Heart right ventricle (tissue), 16 donors: ENCODE measurements at regions not wholly inside any gene's neighbourhood (a gene's known extent, or its start where the extent isn't known, plus 50 kb on each side); places are given as distances from the start of the nearest gene placed in this dataset.

Experiments used
- ATAC-seq, 8 donors: fragments of 200-7000 bp; cut with Tn5 transposase; one replicate each; pipeline ENCODE4 v1.9.1; 2020; ENCODE audit warnings: mild to moderate bottlenecking in 8 of 8, moderate library complexity in 8 of 8, moderate number of reproducible peaks in 1 of 8
- DNase-seq, 2 donors: peaks; one replicate each; pipeline ENCODE4 v3.0.0-alpha.2; 2020
- H3K27ac ChIP-seq, 10 donors: fragments of 200-600 bp; sonication (generic) in 2 of 10; one replicate each; pipeline versions ENCODE4 v1.5.0 to v1.8.0; 2020 to 2022; ENCODE audit warnings: mild to moderate bottlenecking in 3 of 10
- H3K27me3 ChIP-seq, 7 donors: fragments of 200-600 bp; one replicate each; pipeline ENCODE4 v1.8.0; 2021 to 2022; ENCODE audit warnings: mild to moderate bottlenecking in 2 of 7
- H3K36me3 ChIP-seq, 9 donors: fragments of 200-600 bp; sonication (generic) in 1 of 9; one replicate each; pipeline versions ENCODE4 v1.5.0 to v1.8.0; 2020 to 2022; ENCODE audit warnings: mild to moderate bottlenecking in 2 of 9
- H3K4me1 ChIP-seq, 9 donors: fragments of 200-600 bp; sonication (generic) in 1 of 9; one replicate each; pipeline versions ENCODE4 v1.5.0 to v1.8.0; 2020 to 2022; ENCODE audit warnings: mild to moderate bottlenecking in 4 of 9
- H3K4me3 ChIP-seq, 10 donors: fragments of 200-600 bp; sonication (generic) in 2 of 10; one replicate each; pipeline versions ENCODE4 v1.5.0 to v1.8.0; 2020 to 2022; ENCODE audit warnings: mild to moderate bottlenecking in 7 of 10, moderate library complexity in 2 of 10
- H3K9me3 ChIP-seq, 11 donors: fragments of 200-600 bp in 10 of 11; sonication (generic) in 2 of 11; one replicate each; pipeline versions ENCODE4 v1.5.0 to v1.8.0; 2013 to 2022; ENCODE audit warnings: mild to moderate bottlenecking in 2 of 11, control low read depth in 1 of 11, moderate library complexity in 1 of 11
- CTCF ChIP-seq, 9 donors: fragments of 200-600 bp; sonication (generic) in 2 of 9; IDR thresholded peaks; one replicate each; pipeline versions ENCODE4 v1.5.0 to v1.8.0; 2021 to 2022; ENCODE audit warnings: antibody characterized with exemption in 9 of 9, mild to moderate bottlenecking in 5 of 9, moderate library complexity in 1 of 9
- WGBS, 2 donors: extraction: QIAGEN DNeasy Blood & Tissue Kit; methylation state at CpG; one replicate each; pipeline ENCODE4 v1.1.7; 2013; ENCODE audit warnings: inconsistent platforms in 1 of 2; 5-methylcytosine and 5-hydroxymethylcytosine counted together
- intact Hi-C, 10 donors: fragments of 100-400 bp; cut with DNase I; formaldehyde crosslinking; loops; one replicate each; pipeline versions ENCODE4 v1.11.1 to v1.14.2; 2022
- donor health status: Arrhythmogenic right ventricular cardiomyopathy.
- donor health status: ischemic (EF 13 %, LVEDD 7.1; RV severe dilation, severe dysfunction).
- donor health status: healthy with polysubstance abuse.
- donor health status: DM: no; HTN: yes; CAD: no.
- donor health status: DM: no; HTN: no; CAD: no.
- donor health status: ischemic (EF 25% LVEDD 6.9; RV normal size, moderate dysfunction).
- donor health status: ischemic (EF 25% LVEDD 5.7; RV mildly dilated, moderate dysfunction).
- donor health status: healthy.
- donor health status: DM: yes; HTN: yes; CAD: no.
- donor health status: Ischemic cardiomyopathy.
- donor health status: ischemic (EF 35%, LVEDD 5.7; RV mildly dilated, moderate dysfunction).
- donor health status: nonischemic (EF 11% LVEDD 7.7; RV severe dilation, severe dysfunction).
- donor health status: DM: yes; HTN: yes; CAD: no.
- donor health status: PGD.
- donor health status: ischemic (EF 29% LVEDD 5.4; RV normal size, mild dysfunction).
- donor health status: nonischemic (EF 23%, LVEDD 6.1; RV moderate dilation, normal function).

GRCh38 chr16:80324371-80324770, 216.4 kb upstream of the DYNLRB2 start:
- Histone ChIP-seq H3K9me3 (no peaks in the 10 kb centered on the region), H3K4me3 (no peak overlapping the region), H3K36me3 (no peaks in the 10 kb centered on the region), H3K4me1 (no peaks in the 10 kb centered on the region), H3K27ac (no peak overlapping the region), H3K27me3 (peaks cover 0 to 11% (median 1%) of the 10 kb centered on the region in 7 donors)
- intact Hi-C loops, result no loop called here
- no peak for TF ChIP-seq CTCF (IDR thresholded peaks at IDR 0.05)
- 55% methylated on average over 3 of the region's 3 CpGs for WGBS, 2 donors
- no peak for ATAC-seq
- DNase-seq, result no peak

GRCh38 chr16:80323808-80324195, 217.0 kb upstream of the DYNLRB2 start:
- no peaks in the 10 kb centered on the region for H3K36me3 ChIP-seq
- intact Hi-C loops, result no loop called here
- 79 to 84% methylated on average over 3 of the region's 3 CpGs for WGBS, 2 donors
- H3K9me3 ChIP-seq, result no peaks in the 10 kb centered on the region
- TF ChIP-seq CTCF (IDR thresholded peaks at IDR 0.05), result no peak
- no peak overlapping the region for H3K27ac ChIP-seq
- peaks cover 0 to 11% (median 0%) of the 10 kb centered on the region in 7 donors for H3K27me3 ChIP-seq
- H3K4me1 ChIP-seq, result no peaks in the 10 kb centered on the region
- no peak overlapping the region for H3K4me3 ChIP-seq
- no peak for ATAC-seq
- no peak for DNase-seq

- Histone ChIP-seq H3K4me3 (no peak overlapping the region), H3K4me1 (no peaks in the 10 kb centered on the region), H3K27ac (no peak overlapping the region), H3K36me3 (no peaks in the 10 kb centered on the region), H3K27me3 (peaks cover 0 to 11% (median 0%) of the 10 kb centered on the region in 7 donors), H3K9me3 (peaks cover 0 to 4% (median 0%) of the 10 kb centered on the region in 11 donors)
- intact Hi-C loops, result no loop called here
- WGBS, 2 donors, result 78 to 79% methylated on average over 13 of the region's 13 CpGs
- TF ChIP-seq CTCF (IDR thresholded peaks at IDR 0.05), result no peak
- ATAC-seq (no peak), DNase-seq (no peak)
Observed at GRCh38 chr16:80323187-80323807, 217.5 kb upstream of the DYNLRB2 start.

- Histone ChIP-seq H3K27ac (no peak overlapping the region), H3K4me1 (no peaks in the 10 kb centered on the region), H3K4me3 (no peak overlapping the region), H3K36me3 (no peaks in the 10 kb centered on the region), H3K9me3 (peaks cover 0 to 4% (median 0%) of the 10 kb centered on the region in 11 donors), H3K27me3 (peaks cover 0 to 7% (median 0%) of the 10 kb centered on the region in 7 donors)
- DNase-seq (no peak), ATAC-seq (no peak)
- no peak for TF ChIP-seq CTCF (IDR thresholded peaks at IDR 0.05)
- intact Hi-C loops, result no loop called here
- WGBS, 2 donors, result 84 to 90% methylated on average over 3 of the region's 3 CpGs
Observed at GRCh38 chr16:80319181-80319580, 221.6 kb upstream of the DYNLRB2 start.
